RWPE2 (cell line): ENCODE measurements at regions not wholly inside any gene's neighbourhood (a gene's known extent, or its start where the extent isn't known, plus 50 kb on each side); places are given as distances from the start of the nearest gene placed in this dataset.

Experiments
- ATAC-seq: fragments of 200-7000 bp; cut with Tn5 transposase; 3 replicates; pipeline ENCODE4 v1.9.1; 2021; ENCODE audit warnings: low read depth
- DNase-seq: peaks from one replicate; pipeline ENCODE4 v3.0.0-alpha.2; 2020; ENCODE audit warnings: low spot score
- H3K27ac ChIP-seq: fragments of 450-650 bp; 2 replicates; pipeline ENCODE4 v1.5.1; 2017; ENCODE audit warnings: mild to moderate bottlenecking; ENCODE audit not compliant: poor library complexity, severe bottlenecking
- H3K27me3 ChIP-seq: fragments of 250-450 bp; sonication (Bioruptor Pico); 2 replicates; pipeline ENCODE4 v1.5.1; 2021; ENCODE audit warnings: mild to moderate bottlenecking, moderate library complexity; ENCODE audit not compliant: insufficient read depth, poor library complexity, severe bottlenecking
- H3K36me3 ChIP-seq: fragments of 250-450 bp; sonication (Bioruptor Pico); 2 replicates; pipeline ENCODE4 v1.5.1; 2020; ENCODE audit warnings: low read depth, mild to moderate bottlenecking, moderate library complexity
- H3K4me1 ChIP-seq: fragments of 250-450 bp; sonication (Bioruptor Pico); 2 replicates; pipeline ENCODE4 v1.5.1; 2021; ENCODE audit warnings: mild to moderate bottlenecking, moderate library complexity; ENCODE audit not compliant: insufficient read depth, poor library complexity, severe bottlenecking
- H3K4me3 ChIP-seq: fragments of 250-450 bp; sonication (Bioruptor Pico); 2 replicates; pipeline ENCODE4 v1.5.1; 2021; ENCODE audit warnings: mild to moderate bottlenecking, moderate library complexity; ENCODE audit not compliant: severe bottlenecking
- H3K9me3 ChIP-seq: fragments of 250-450 bp; sonication (Bioruptor Pico); 2 replicates; pipeline ENCODE4 v1.5.1; 2021; ENCODE audit warnings: mild to moderate bottlenecking, moderate library complexity; ENCODE audit not compliant: severe bottlenecking
- CTCF ChIP-seq: fragments of 450-650 bp; IDR thresholded peaks from one replicate; pipeline ENCODE4 v1.5.1; 2017; ENCODE audit warnings: mild to moderate bottlenecking, moderate library complexity; ENCODE audit not compliant: poor library complexity, severe bottlenecking

GRCh38 chr3:177308286-177308685, 111.0 kb upstream of the TBL1XR1 start:
- H3K4me3 ChIP-seq = no peak overlapping the region
- H3K9me3 ChIP-seq = no peaks in the 10 kb centered on the region
- peaks cover 9% of the 10 kb centered on the region for H3K4me1 ChIP-seq
- DNase-seq (no peak), ATAC-seq (no peak)
- no peak for TF ChIP-seq CTCF
- no peak overlapping the region for H3K27ac ChIP-seq
- no peaks in the 10 kb centered on the region for H3K36me3 ChIP-seq
- no peaks in the 10 kb centered on the region for H3K27me3 ChIP-seq

GRCh38 chr3:177308911-177309310, 111.6 kb upstream of the TBL1XR1 start:
- H3K36me3 ChIP-seq = no peaks in the 10 kb centered on the region
- ATAC-seq (no peak), DNase-seq (no peak)
- TF ChIP-seq CTCF = no peak
- no peak overlapping the region for H3K4me3 ChIP-seq
- H3K27me3 ChIP-seq = no peaks in the 10 kb centered on the region
- peaks cover 9% of the 10 kb centered on the region for H3K4me1 ChIP-seq
- H3K27ac ChIP-seq = no peak overlapping the region
- no peaks in the 10 kb centered on the region for H3K9me3 ChIP-seq

- TF ChIP-seq CTCF = no peak
- Histone ChIP-seq H3K27me3 (no peaks in the 10 kb centered on the region), H3K9me3 (no peaks in the 10 kb centered on the region), H3K4me1 (no peaks in the 10 kb centered on the region), H3K4me3 (no peak overlapping the region), H3K36me3 (no peaks in the 10 kb centered on the region), H3K27ac (no peak overlapping the region)
- ATAC-seq (no peak), DNase-seq (no peak)
Observed at GRCh38 chr3:177312491-177312890, 115.2 kb upstream of the TBL1XR1 start.

- H3K27me3 ChIP-seq = no peaks in the 10 kb centered on the region
- ATAC-seq (no peak), DNase-seq (no peak)
- H3K36me3 ChIP-seq = no peaks in the 10 kb centered on the region
- H3K4me1 ChIP-seq = no peaks in the 10 kb centered on the region
- H3K4me3 ChIP-seq = no peak overlapping the region
- no peaks in the 10 kb centered on the region for H3K9me3 ChIP-seq
- H3K27ac ChIP-seq = no peak overlapping the region
- no peak for TF ChIP-seq CTCF
Observed at GRCh38 chr3:177314897-177315296, 117.6 kb upstream of the TBL1XR1 start.

DNA sequence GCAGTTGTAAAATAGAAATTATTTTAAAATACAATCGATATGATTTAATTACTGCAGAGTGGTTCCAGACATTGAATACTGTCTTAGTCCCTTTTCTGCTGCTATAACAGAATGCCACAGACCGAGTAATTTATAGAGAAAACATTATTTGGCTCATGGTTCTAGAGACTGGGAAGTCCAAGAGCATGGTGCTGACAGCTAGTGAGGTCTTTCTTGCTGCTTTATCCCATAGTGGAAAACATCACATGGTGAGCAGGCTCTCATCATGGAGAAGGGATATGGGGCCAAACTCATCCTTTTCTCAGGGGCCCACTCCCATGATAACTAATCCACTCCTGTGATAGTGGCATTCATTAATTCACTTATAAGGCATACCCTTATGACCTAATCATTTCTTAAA, 120.0 kb upstream of the TBL1XR1 start:
- ATAC-seq (no peak), DNase-seq (no peak)
- no peaks in the 10 kb centered on the region for H3K9me3 ChIP-seq
- no peak overlapping the region for H3K27ac ChIP-seq
- H3K36me3 ChIP-seq = no peaks in the 10 kb centered on the region
- H3K4me1 ChIP-seq = no peaks in the 10 kb centered on the region
- H3K4me3 ChIP-seq = no peak overlapping the region
- no peaks in the 10 kb centered on the region for H3K27me3 ChIP-seq
- no peak for TF ChIP-seq CTCF
